Mucosa of descending colon (tissue), 3 donors: ENCODE measurements at regions not wholly inside any gene's neighbourhood (a gene's known extent, or its start where the extent isn't known, plus 50 kb on each side); places are given as distances from the start of the nearest gene placed in this dataset.

ENCODE experiments used
- ATAC-seq: fragments of 200-7000 bp; cut with Tn5 transposase; one replicate; pipeline ENCODE4 v1.9.1; 2020; ENCODE audit warnings: mild to moderate bottlenecking, moderate library complexity
- DNase-seq, 3 donors: peaks; one replicate each; pipeline ENCODE4 v3.0.0-alpha.2; 2020
- H3K36me3 ChIP-seq: fragments of 200-600 bp; one replicate; pipeline ENCODE4 v1.8.0; 2021; ENCODE audit warnings: low read depth, mild to moderate bottlenecking
- H3K4me1 ChIP-seq: fragments of 200-600 bp; one replicate; pipeline ENCODE4 v1.8.0; 2021; ENCODE audit warnings: low read depth, mild to moderate bottlenecking
- H3K4me3 ChIP-seq: fragments of 200-600 bp; one replicate; pipeline ENCODE4 v1.8.0; 2021; ENCODE audit warnings: mild to moderate bottlenecking
- H3K9me3 ChIP-seq: fragments of 200-600 bp; one replicate; pipeline ENCODE4 v1.8.0; 2021; ENCODE audit warnings: mild to moderate bottlenecking
- CTCF ChIP-seq: fragments of 200-600 bp; IDR thresholded peaks from one replicate; pipeline ENCODE4 v1.8.0; 2022; ENCODE audit warnings: antibody characterized with exemption, mild to moderate bottlenecking
- intact Hi-C, 2 donors: fragments of 100-400 bp; cut with DNase I in 1 of 2; cut with micrococcal nuclease in 1 of 2; formaldehyde crosslinking; loops; one replicate each; pipeline versions ENCODE4 v1.11.0 to v1.11.1; 2022; cut with DNase I, micrococcal nuclease
- donor health status: DM: no; HTN: no; CAD: no; lungs with moderate emphysema.
- donor health status: DM: no; HTN: no; CAD: no.
- donor health status: DM: no; HTN: yes; CAD: no.

DNA sequence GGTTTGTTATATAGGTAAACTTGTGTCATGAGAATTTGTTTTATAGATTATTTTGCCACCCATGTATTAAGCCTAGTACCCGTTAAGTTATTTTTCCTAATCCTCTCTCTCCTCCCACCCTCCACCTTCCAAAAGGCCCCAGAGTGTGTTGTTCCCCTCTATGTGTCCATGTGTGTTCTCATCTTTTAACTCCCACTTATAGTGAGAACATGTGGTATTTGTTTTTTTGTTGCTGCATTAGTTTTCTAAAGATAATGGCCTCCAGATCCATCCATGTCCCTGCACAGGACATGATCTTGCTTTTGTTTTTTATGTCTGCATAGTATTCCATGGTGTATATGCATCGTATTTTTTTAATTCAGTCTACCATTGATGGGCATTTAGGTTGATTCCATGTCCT lies 1075.6 kb upstream of the CNTNAP5 start:
- TF ChIP-seq CTCF: no peak
- Histone ChIP-seq H3K4me1 (no peaks in the 10 kb centered on the region), H3K36me3 (no peaks in the 10 kb centered on the region), H3K4me3 (no peak overlapping the region), H3K9me3 (no peaks in the 10 kb centered on the region)
- no peak for ATAC-seq
- intact Hi-C loops: no loop called here
- DNase-seq: no peak

DNA sequence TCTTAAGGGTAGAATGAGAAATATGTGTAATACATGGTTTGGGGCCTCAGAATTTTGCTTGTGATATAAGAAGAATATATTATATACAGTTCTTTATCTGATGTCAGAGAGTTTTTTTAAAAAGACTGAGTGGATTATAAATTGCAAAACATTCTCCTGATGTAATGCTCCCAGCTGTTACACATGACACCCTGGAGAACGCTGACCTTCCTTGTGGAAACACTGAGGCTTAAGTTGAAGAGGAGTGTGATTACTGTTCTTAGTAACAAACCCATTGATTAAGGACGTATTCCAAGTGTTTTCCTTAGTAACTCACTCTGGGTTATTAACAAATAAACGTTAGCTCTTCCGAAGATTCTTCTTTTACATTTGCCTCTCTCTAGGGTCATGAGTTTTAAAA lies 1069.3 kb upstream of the CNTNAP5 start:
- TF ChIP-seq CTCF: no peak
- no peak for DNase-seq
- Histone ChIP-seq H3K4me1 (no peaks in the 10 kb centered on the region), H3K4me3 (no peak overlapping the region), H3K36me3 (no peaks in the 10 kb centered on the region), H3K9me3 (no peaks in the 10 kb centered on the region)
- intact Hi-C loops: no loop called here
- ATAC-seq: no peak

- Histone ChIP-seq H3K9me3 (no peaks in the 10 kb centered on the region), H3K36me3 (no peaks in the 10 kb centered on the region), H3K4me3 (no peak overlapping the region), H3K4me1 (no peaks in the 10 kb centered on the region)
- no peak for TF ChIP-seq CTCF
- intact Hi-C loops: no loop called here
- ATAC-seq (no peak), DNase-seq (no peak)
Measured at GRCh38 chr2:122960759-122961641, 1064.1 kb upstream of the CNTNAP5 start.

- no peaks in the 10 kb centered on the region for H3K9me3 ChIP-seq
- H3K4me1 ChIP-seq: no peaks in the 10 kb centered on the region
- ATAC-seq (no peak), DNase-seq (no peak)
- no peak for TF ChIP-seq CTCF
- H3K4me3 ChIP-seq: no peak overlapping the region
- intact Hi-C loops: no loop called here
- H3K36me3 ChIP-seq: no peaks in the 10 kb centered on the region
Measured at GRCh38 chr2:122966461-122966860, 1058.6 kb upstream of the CNTNAP5 start.

DNA sequence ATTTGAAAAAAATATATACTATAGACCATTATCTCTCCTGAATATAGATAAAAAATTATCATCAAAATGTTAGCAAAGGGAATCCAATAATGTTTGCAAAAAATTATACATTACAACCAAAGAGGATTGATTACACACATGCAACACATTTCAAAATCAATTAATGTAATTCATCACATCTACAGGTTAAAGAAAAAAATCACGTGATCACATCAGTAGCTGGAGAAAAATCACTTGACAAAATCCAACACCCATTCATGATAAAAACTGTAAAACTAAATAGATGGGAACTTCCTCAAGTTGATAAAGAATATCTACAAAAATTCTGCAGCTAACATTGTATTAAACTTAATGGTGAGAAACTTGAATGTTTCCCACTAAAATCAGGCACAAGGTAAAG lies 1047.5 kb upstream of the CNTNAP5 start:
- Histone ChIP-seq H3K4me3 (no peak overlapping the region), H3K4me1 (no peaks in the 10 kb centered on the region), H3K36me3 (no peaks in the 10 kb centered on the region), H3K9me3 (peaks cover 9% of the 10 kb centered on the region)
- TF ChIP-seq CTCF: no peak
- ATAC-seq: no peak
- intact Hi-C loops: no loop called here
- DNase-seq: no peak
